Tibial nerve (tissue), 4 donors: ENCODE measurements at regions not wholly inside any gene's neighbourhood (a gene's known extent, or its start where the extent isn't known, plus 50 kb on each side); places are given as distances from the start of the nearest gene placed in this dataset.
A peak's percentile ranks its signal among the peaks of the same experiment; 100 is the strongest.

Source experiments
- DNase-seq, 2 donors: peaks; one replicate each; pipeline ENCODE4 v3.0.0-alpha.2; 2019; ENCODE audit warnings: low spot score in 2 of 2
- H3K27ac ChIP-seq, 4 donors: fragments of 200-600 bp; sonication (generic) in 3 of 4; one replicate each; pipeline ENCODE4 v1.5.1; 2017 to 2019; ENCODE audit warnings: mild to moderate bottlenecking in 1 of 4
- H3K27me3 ChIP-seq, 2 donors: fragments of 200-600 bp; sonication (generic) in 1 of 2; one replicate each; pipeline versions ENCODE4 v1.5.1 to v1.6.0; 2017 to 2019
- H3K36me3 ChIP-seq, 3 donors: fragments of 200-600 bp; sonication (generic); one replicate each; pipeline ENCODE4 v1.5.1; 2018 to 2019
- H3K4me1 ChIP-seq, 4 donors: fragments of 200-600 bp; sonication (generic) in 3 of 4; one replicate each; pipeline ENCODE4 v1.5.1; 2017 to 2019
- H3K4me3 ChIP-seq, 4 donors: fragments of 200-600 bp; sonication (generic) in 3 of 4; one replicate each; pipeline ENCODE4 v1.5.1; 2017 to 2019; ENCODE audit warnings: mild to moderate bottlenecking in 1 of 4, moderate library complexity in 1 of 4
- H3K9me3 ChIP-seq, 4 donors: fragments of 200-600 bp; sonication (generic) in 3 of 4; one replicate each; pipeline ENCODE4 v1.5.1; 2017 to 2019
- EP300 ChIP-seq, 2 donors: sonication (generic); formaldehyde crosslinking; IDR thresholded peaks; one replicate each; pipeline ENCODE4 v1.6.1; 2017; ENCODE audit warnings: antibody characterized with exemption in 2 of 2, mild to moderate bottlenecking in 1 of 2
- POLR2A ChIP-seq, 2 donors: fragments of 450-650 bp; IDR thresholded peaks; one replicate each; pipeline ENCODE4 v1.6.1; 2017; ENCODE audit warnings: antibody characterized with exemption in 2 of 2, mild to moderate bottlenecking in 2 of 2, moderate library complexity in 2 of 2
- WGBS, 2 donors: methylation state at CpG; one replicate each; pipeline ENCODE4 v1.1.5; 2018; 5-methylcytosine and 5-hydroxymethylcytosine counted together
- TF ChIP-seq, protein P1 (sequence below), 5 experiments: fragments of 200-600 bp in 3 of 5; fragments of 450-650 bp in 2 of 5; sonication (generic) in 3 of 5; IDR thresholded peaks; one replicate each; pipeline ENCODE4 v1.5.1; 2016 to 2019; ENCODE audit warnings: antibody characterized with exemption in 5 of 5, mild to moderate bottlenecking in 3 of 5, moderate library complexity in 2 of 5

DNA sequence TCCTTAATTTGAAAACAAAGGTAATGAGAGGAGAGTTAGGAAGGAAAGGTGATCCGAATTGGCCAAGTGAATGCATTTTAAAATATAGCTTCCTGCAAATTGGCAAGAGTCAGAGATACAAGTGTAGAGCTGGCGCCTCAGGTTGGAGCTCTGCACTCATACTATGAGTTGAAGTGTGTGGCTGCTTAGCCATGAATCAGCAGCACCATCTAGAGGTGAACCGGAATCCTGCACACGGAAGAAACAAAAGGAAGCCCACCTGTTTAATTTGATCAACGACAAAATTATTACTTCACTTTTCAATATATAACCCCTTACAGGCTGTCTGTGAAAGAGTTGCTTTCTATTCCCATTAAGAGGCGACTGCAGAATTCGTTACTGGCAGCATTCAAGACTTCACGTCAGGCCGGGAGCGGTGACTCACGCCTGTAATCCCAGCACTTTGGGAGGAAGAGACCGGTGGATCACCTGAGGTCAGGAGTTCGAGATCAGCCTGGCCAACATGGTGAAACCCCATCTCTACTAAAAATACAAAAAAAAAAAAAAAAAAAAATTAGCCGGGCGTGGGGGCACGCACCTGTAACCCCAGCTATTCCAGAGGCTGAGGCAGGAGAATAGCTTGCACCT is 1253.7 kb upstream of the CDH8 start:
- Histone ChIP-seq H3K4me1 (no peaks in the 10 kb centered on the region), H3K27ac (no peak overlapping the region), H3K27me3 (no peaks in the 10 kb centered on the region), H3K4me3 (no peak overlapping the region), H3K9me3 (no peaks in the 10 kb centered on the region), H3K36me3 (no peaks in the 10 kb centered on the region)
- 47% methylated on average over 16 of the region's 16 CpGs for WGBS, 2 donors
- TF ChIP-seq EP300 (IDR thresholded peaks at IDR 0.05) (no peak), POLR2A (IDR thresholded peaks at IDR 0.05) (no peak)
- TF ChIP-seq, protein P1, sequence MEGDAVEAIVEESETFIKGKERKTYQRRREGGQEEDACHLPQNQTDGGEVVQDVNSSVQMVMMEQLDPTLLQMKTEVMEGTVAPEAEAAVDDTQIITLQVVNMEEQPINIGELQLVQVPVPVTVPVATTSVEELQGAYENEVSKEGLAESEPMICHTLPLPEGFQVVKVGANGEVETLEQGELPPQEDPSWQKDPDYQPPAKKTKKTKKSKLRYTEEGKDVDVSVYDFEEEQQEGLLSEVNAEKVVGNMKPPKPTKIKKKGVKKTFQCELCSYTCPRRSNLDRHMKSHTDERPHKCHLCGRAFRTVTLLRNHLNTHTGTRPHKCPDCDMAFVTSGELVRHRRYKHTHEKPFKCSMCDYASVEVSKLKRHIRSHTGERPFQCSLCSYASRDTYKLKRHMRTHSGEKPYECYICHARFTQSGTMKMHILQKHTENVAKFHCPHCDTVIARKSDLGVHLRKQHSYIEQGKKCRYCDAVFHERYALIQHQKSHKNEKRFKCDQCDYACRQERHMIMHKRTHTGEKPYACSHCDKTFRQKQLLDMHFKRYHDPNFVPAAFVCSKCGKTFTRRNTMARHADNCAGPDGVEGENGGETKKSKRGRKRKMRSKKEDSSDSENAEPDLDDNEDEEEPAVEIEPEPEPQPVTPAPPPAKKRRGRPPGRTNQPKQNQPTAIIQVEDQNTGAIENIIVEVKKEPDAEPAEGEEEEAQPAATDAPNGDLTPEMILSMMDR (IDR thresholded peaks at IDR 0.05), result peak in 4 of 5 experiments; percentile 19 to 49 (median 44)
- no peak for DNase-seq

DNA sequence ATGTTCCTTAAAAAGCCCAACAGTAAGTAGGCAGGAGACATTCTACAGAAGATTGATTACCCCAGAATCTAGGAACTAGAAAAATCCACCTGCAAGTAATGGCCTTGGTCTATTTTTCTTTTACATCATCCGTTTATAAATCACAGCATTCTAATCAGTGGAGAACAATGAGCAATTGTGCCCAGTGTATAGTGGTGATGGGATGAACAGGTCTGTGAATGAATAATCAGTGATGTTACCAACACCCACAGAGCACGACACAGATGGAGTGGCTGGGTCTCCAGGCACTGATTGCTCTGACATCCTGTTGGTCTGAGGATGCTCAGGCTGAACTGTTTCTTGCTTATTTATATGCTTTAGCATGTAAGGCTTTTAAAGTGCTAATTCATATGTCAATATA is 1251.2 kb upstream of the CDH8 start:
- 34 to 42% methylated on average over 2 of the region's 2 CpGs for WGBS, 2 donors
- H3K27me3 ChIP-seq, result no peaks in the 10 kb centered on the region
- no peaks in the 10 kb centered on the region for H3K9me3 ChIP-seq
- H3K27ac ChIP-seq, result no peak overlapping the region
- no peak overlapping the region for H3K4me3 ChIP-seq
- TF ChIP-seq EP300 (IDR thresholded peaks at IDR 0.05), result no peak
- TF ChIP-seq, protein P1 (IDR thresholded peaks at IDR 0.05), result no peak
- TF ChIP-seq POLR2A (IDR thresholded peaks at IDR 0.05), result no peak
- no peaks in the 10 kb centered on the region for H3K4me1 ChIP-seq
- H3K36me3 ChIP-seq, result no peaks in the 10 kb centered on the region
- no peak for DNase-seq

DNA sequence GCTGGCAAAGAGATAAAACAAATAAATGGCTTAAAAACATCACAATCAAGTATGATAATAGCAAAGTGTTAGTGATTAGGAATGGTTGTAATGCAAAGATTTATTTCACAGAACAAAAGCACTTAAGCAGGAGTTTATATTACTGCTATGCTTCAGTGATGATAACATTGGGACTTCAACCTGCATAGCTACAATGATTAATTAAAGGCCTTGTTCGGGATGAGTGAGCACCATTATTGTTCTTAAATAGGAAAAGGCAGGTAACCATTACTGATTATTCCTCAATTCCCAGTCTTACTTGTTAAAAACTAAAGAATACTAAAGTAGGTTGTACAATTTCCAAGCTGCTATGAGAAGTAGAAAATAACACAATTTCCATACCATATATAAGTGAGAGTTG is 1247.5 kb upstream of the CDH8 start:
- Histone ChIP-seq H3K36me3 (no peaks in the 10 kb centered on the region), H3K9me3 (no peaks in the 10 kb centered on the region), H3K4me3 (no peak overlapping the region), H3K4me1 (no peaks in the 10 kb centered on the region), H3K27me3 (no peaks in the 10 kb centered on the region), H3K27ac (no peak overlapping the region)
- no peak for DNase-seq
- TF ChIP-seq EP300 (IDR thresholded peaks at IDR 0.05) (no peak), POLR2A (IDR thresholded peaks at IDR 0.05) (no peak)
- TF ChIP-seq, protein P1 (IDR thresholded peaks at IDR 0.05), result no peak
- WGBS, 2 donors, result 78 to 90% methylated on average over 1 of the region's 1 CpG

DNA sequence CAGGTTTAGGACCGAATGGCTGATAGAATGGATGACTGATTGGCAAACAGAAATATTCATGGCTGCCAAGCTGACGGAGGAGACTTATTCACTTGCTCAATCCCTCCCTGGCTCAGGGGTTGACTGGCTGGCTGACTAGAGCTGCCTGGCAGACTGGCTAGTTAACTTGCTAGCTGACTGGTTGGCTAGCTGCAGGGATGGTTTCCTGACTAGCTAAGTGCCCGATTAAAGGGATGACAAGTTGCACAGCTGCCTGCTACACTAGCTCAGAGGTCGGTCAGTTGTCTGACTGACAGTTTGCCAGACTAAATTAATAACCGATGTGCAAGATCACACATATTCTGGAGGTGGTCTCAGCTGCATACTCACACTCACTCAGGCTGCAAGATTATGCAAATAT is 1208.4 kb upstream of the CDH8 start:
- WGBS, 2 donors, result 71 to 79% methylated on average over 5 of the region's 5 CpGs

DNA sequence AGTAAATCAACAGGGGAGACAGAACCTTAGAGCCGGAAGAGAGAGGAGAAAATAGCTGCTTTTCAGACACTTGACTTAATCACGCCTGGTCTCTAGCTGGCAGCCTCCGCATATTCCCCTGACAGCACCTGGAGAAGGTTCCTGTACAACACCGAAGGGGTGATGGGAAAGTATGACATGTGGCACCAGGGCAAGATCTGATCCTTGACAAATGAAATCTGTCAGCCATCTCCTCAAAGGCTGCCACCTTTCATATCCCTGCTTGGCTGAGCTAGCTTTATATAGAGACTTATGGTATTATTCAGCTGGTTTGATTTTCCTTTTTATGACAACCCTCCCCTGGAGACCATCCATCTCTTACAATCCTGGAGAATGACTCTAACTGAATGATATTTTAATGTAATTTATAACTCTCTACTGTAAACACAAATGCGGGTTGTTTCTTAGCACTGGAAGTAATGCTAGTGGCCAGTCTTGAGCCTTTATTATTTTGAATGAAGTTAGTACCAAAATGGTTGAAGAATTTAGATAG is 1205.3 kb upstream of the CDH8 start:
- Histone ChIP-seq H3K36me3 (no peaks in the 10 kb centered on the region), H3K9me3 (no peaks in the 10 kb centered on the region), H3K4me1 (no peaks in the 10 kb centered on the region), H3K27me3 (no peaks in the 10 kb centered on the region), H3K4me3 (no peak overlapping the region), H3K27ac (no peak overlapping the region)
- 78 to 89% methylated on average over 5 of the region's 5 CpGs for WGBS, 2 donors
- TF ChIP-seq, protein P1 (IDR thresholded peaks at IDR 0.05), result no peak
- TF ChIP-seq POLR2A (IDR thresholded peaks at IDR 0.05), result no peak
- TF ChIP-seq EP300 (IDR thresholded peaks at IDR 0.05), result no peak
- DNase-seq, result no peak

More for the DNA sequence above, 1208.4 kb upstream of the CDH8 start:
- Histone ChIP-seq H3K4me1 (no peaks in the 10 kb centered on the region), H3K36me3 (no peaks in the 10 kb centered on the region), H3K27ac (no peak overlapping the region), H3K9me3 (no peaks in the 10 kb centered on the region), H3K27me3 (no peaks in the 10 kb centered on the region), H3K4me3 (no peak overlapping the region)
- TF ChIP-seq EP300 (IDR thresholded peaks at IDR 0.05) (no peak), POLR2A (IDR thresholded peaks at IDR 0.05) (no peak)
- TF ChIP-seq, protein P1 (IDR thresholded peaks at IDR 0.05), result no peak
- DNase-seq, result no peak
